Natural killer cell treated with Interleukin-12 subunit alpha and Interleukin-12 subunit beta and Interleukin-15 and Interleukin-18, amount 100 ng/mL, for 72 hours (primary cell): ENCODE measurements at regions not wholly inside any gene's neighbourhood (a gene's known extent, or its start where the extent isn't known, plus 50 kb on each side); places are given as distances from the start of the nearest gene placed in this dataset.

Source experiments
- ATAC-seq, 2 donors: fragments of 150-1000 bp; cut with Tn5 transposase in 1 of 2; sonication (Bioruptor Pico), chemical (Tn5 transposase) in 1 of 2; 2 replicates each; pipeline ENCODE4 v1.10.0; 2021
- DNase-seq: peaks from one replicate; pipeline ENCODE4 v3.0.0; 2022; ENCODE audit warnings: low spot score
- H3K27ac Mint-ChIP-seq, 2 donors: 1 replicate in 1 of 2; 2 replicates in 1 of 2; pipeline ENCODE4 v1.8.0; 2022; ENCODE audit warnings: mixed read lengths in 2 of 2, mild to moderate bottlenecking in 1 of 2, moderate library complexity in 1 of 2
- H3K27me3 Mint-ChIP-seq, 2 donors: 1 replicate in 1 of 2; 2 replicates in 1 of 2; pipeline ENCODE4 v1.8.0; 2022; ENCODE audit warnings: mixed read lengths in 2 of 2
- H3K36me3 Mint-ChIP-seq: one replicate; pipeline ENCODE4 v1.8.0; 2022; ENCODE audit warnings: mixed read lengths
- H3K4me1 Mint-ChIP-seq, 2 donors: 1 replicate in 1 of 2; 2 replicates in 1 of 2; pipeline ENCODE4 v1.8.0; 2022; ENCODE audit warnings: low read depth in 2 of 2, mixed read lengths in 2 of 2, mild to moderate bottlenecking in 1 of 2
- H3K4me3 Mint-ChIP-seq: one replicate; pipeline ENCODE4 v1.8.0; 2022; ENCODE audit warnings: mixed read lengths
- H3K9me3 Mint-ChIP-seq: 2 replicates; pipeline ENCODE4 v1.8.0; 2022; ENCODE audit warnings: mixed read lengths

GRCh38 chr13:44267980-44268379 is 105.6 kb upstream of the SERP2 start:
- no peak for DNase-seq
- Mint-ChIP-seq H3K27ac (no peak overlapping the region), H3K27me3 (peaks cover 11% of the 10 kb centered on the region in 2 donors), H3K36me3 (no peaks in the 10 kb centered on the region), H3K4me3 (no peak overlapping the region), H3K4me1 (no peaks in the 10 kb centered on the region), H3K9me3 (no peaks in the 10 kb centered on the region)
- no peak for ATAC-seq

DNA sequence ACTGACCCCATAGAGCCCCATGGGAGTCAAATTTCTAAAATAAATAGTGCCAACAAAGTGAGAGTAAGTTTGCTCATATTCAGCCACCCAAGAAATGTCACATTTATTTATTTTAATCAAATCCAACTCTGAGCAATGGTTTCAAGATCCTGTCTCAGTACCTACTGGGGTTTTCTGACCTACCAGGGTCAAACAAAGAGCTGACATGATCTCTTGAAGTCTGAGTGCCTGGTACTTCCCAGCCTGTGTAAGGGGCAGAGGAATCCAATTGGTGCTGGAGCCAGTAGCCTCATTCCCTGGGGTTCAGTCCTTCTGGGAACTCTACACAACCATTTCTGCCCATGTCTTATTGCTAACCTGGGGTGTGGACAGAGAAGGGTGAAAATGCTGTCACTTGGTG is 104.6 kb upstream of the SERP2 start:
- no peak overlapping the region for H3K27ac Mint-ChIP-seq
- ATAC-seq, result no peak
- H3K4me1 Mint-ChIP-seq, result peaks cover 1 to 4% of the 10 kb centered on the region in 2 donors
- H3K27me3 Mint-ChIP-seq, result peaks cover 11% of the 10 kb centered on the region in 2 donors
- no peak for DNase-seq
- H3K36me3 Mint-ChIP-seq, result no peaks in the 10 kb centered on the region
- no peaks in the 10 kb centered on the region for H3K9me3 Mint-ChIP-seq
- H3K4me3 Mint-ChIP-seq, result no peak overlapping the region

GRCh38 chr13:44270150-44270549 is 103.5 kb upstream of the SERP2 start:
- H3K4me1 Mint-ChIP-seq, result peaks cover 13 to 16% of the 10 kb centered on the region in 2 donors
- no peaks in the 10 kb centered on the region for H3K9me3 Mint-ChIP-seq
- no peak overlapping the region for H3K27ac Mint-ChIP-seq

GRCh38 chr13:44271031-44271455 is 102.6 kb upstream of the SERP2 start:
- H3K4me3 Mint-ChIP-seq, result no peak overlapping the region
- peaks cover 7 to 11% of the 10 kb centered on the region in 2 donors for H3K27me3 Mint-ChIP-seq
- peaks cover 13 to 22% of the 10 kb centered on the region in 2 donors for H3K4me1 Mint-ChIP-seq
- no peak overlapping the region for H3K27ac Mint-ChIP-seq
- ATAC-seq (no peak), DNase-seq (no peak)
- H3K9me3 Mint-ChIP-seq, result peaks cover 5% of the 10 kb centered on the region
- H3K36me3 Mint-ChIP-seq, result peaks cover 13% of the 10 kb centered on the region

More at GRCh38 chr13:44270150-44270549, 103.5 kb upstream of the SERP2 start:
- Mint-ChIP-seq H3K27me3 (peaks cover 7 to 11% of the 10 kb centered on the region in 2 donors), H3K36me3 (peaks cover 7% of the 10 kb centered on the region), H3K4me3 (no peak overlapping the region)
- no peak for DNase-seq
- no peak for ATAC-seq

DNA sequence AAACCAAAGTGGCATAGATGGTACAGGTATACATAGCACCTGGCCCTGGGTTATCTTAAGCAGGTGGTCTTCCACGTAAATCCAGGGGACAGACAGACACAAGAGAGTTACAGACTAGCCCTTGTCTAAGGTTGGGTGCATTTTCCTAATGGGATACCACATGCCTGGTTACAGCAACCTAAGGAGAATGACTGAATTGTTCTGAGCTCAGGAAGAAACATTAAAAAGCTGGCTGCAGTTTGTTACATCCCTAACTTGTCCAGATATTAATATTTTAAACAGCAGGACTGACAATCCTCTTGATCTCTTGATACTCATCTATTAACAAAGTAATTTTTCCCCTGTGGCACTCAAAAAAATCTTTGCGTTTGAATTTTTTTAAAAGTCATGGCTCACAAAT is 102.2 kb upstream of the SERP2 start:
- no peak for ATAC-seq
- H3K27ac Mint-ChIP-seq, result no peak overlapping the region
- H3K4me1 Mint-ChIP-seq, result peaks cover 13 to 22% of the 10 kb centered on the region in 2 donors
- peaks cover 7 to 11% of the 10 kb centered on the region in 2 donors for H3K27me3 Mint-ChIP-seq
- H3K4me3 Mint-ChIP-seq, result no peak overlapping the region
- peaks cover 15% of the 10 kb centered on the region for H3K36me3 Mint-ChIP-seq
- H3K9me3 Mint-ChIP-seq, result peaks cover 5% of the 10 kb centered on the region
- DNase-seq, result no peak

- Mint-ChIP-seq H3K4me3 (no peak overlapping the region), H3K27me3 (peaks cover 7 to 9% of the 10 kb centered on the region in 2 donors), H3K9me3 (peaks cover 5% of the 10 kb centered on the region), H3K4me1 (peaks cover 13 to 22% of the 10 kb centered on the region in 2 donors), H3K36me3 (peaks cover 15% of the 10 kb centered on the region), H3K27ac (no peak overlapping the region)
- no peak for ATAC-seq
- no peak for DNase-seq
Measured at GRCh38 chr13:44271915-44272341, 101.7 kb upstream of the SERP2 start.

DNA sequence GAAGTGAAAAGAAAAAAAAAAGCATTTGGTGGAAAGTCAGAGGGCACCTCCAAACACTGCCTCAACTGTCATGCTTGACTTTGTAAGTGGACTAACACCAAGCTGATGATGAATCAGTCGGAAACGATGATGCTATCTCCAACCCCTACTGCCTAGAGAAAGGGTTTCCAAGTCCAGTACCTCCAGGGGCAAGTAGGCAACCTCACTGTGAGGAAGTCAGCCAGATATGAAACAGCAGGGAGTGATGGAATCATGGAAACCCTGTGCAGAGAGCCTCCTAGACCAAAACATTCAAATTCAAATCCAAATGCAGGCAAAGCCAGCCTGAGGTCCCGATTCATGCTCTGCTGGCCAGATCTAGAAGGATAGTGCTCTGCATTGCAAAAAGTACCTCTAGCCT is 100.9 kb upstream of the SERP2 start:
- H3K4me3 Mint-ChIP-seq, result no peak overlapping the region
- ATAC-seq (no peak), DNase-seq (no peak)
- H3K27me3 Mint-ChIP-seq, result peaks cover 0 to 9% of the 10 kb centered on the region in 2 donors
- H3K36me3 Mint-ChIP-seq, result peaks cover 15% of the 10 kb centered on the region
- H3K4me1 Mint-ChIP-seq, result peaks cover 13 to 22% of the 10 kb centered on the region in 2 donors
- H3K27ac Mint-ChIP-seq, result no peak overlapping the region
- peaks cover 5% of the 10 kb centered on the region for H3K9me3 Mint-ChIP-seq

GRCh38 chr13:44273216-44273615 is 100.4 kb upstream of the SERP2 start:
- Mint-ChIP-seq H3K4me1 (peaks cover 13 to 22% of the 10 kb centered on the region in 2 donors), H3K27me3 (peaks cover 0 to 11% of the 10 kb centered on the region in 2 donors), H3K4me3 (peak overlapping the region; percentile 4), H3K27ac (peak overlapping the region; percentile 87 to 89), H3K36me3 (peaks cover 15% of the 10 kb centered on the region), H3K9me3 (peaks cover 5% of the 10 kb centered on the region)
- ATAC-seq, result no peak
- no peak for DNase-seq

- no peak for DNase-seq
- Mint-ChIP-seq H3K27ac (peak overlapping the region; percentile 87 to 89), H3K4me3 (peak overlapping the region; percentile 82), H3K36me3 (peaks cover 15% of the 10 kb centered on the region), H3K4me1 (peaks cover 13 to 22% of the 10 kb centered on the region in 2 donors), H3K9me3 (peaks cover 5% of the 10 kb centered on the region), H3K27me3 (peaks cover 0 to 11% of the 10 kb centered on the region in 2 donors)
- peak; percentile 95 to 96 for ATAC-seq
Measured at GRCh38 chr13:44273991-44274770, 99.4 kb upstream of the SERP2 start.

DNA sequence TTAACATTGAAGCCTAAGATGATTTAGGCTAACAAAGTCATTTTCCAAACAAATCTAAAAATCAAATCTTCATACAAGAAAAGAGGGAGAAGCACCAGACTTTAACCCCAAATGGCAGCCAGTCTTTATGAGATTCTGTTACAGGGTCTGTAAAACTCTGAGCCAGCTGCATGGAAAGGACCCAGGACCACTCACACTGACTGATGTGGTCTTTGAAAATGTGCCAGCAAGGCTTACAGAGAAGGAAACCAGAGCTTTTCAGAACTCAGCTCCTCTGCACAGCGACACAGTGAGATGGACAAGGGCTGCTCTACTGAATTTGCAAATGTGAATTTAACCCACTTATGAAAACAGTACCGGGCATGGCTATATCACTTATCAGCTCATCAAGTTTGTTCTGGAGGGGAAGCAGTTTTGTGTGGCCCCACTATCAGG is 98.8 kb upstream of the SERP2 start:
- H3K4me3 Mint-ChIP-seq, result peak overlapping the region; percentile 82
- peaks cover 5% of the 10 kb centered on the region for H3K9me3 Mint-ChIP-seq
- peaks cover 1 to 9% of the 10 kb centered on the region in 2 donors for H3K27me3 Mint-ChIP-seq
- DNase-seq (no peak), ATAC-seq (no peak)
- peaks cover 15% of the 10 kb centered on the region for H3K36me3 Mint-ChIP-seq
- peak overlapping the region; percentile 87 to 89 for H3K27ac Mint-ChIP-seq
- H3K4me1 Mint-ChIP-seq, result peaks cover 13 to 22% of the 10 kb centered on the region in 2 donors

DNA sequence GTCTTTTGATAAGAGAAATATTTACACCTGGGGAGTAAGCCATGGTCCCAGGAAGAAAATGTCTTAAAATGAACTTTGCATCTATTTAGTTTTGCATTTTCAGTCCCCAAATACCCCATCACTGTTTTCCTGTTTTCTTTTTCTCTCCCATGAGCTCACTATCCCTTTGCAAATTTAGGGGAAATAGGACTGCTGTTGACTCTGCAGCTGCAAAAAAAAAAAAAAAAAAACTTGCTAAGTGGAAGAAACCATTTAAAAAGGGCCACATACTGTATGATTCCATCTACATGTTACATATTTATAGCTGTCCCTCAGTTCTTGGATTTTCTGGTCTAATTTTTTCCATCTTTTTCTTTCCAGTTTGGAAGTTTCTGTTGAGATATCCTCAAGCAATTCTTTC is 98.2 kb upstream of the SERP2 start:
- DNase-seq (no peak), ATAC-seq (no peak)
- Mint-ChIP-seq H3K4me1 (peaks cover 13 to 22% of the 10 kb centered on the region in 2 donors), H3K27me3 (peaks cover 7 to 10% of the 10 kb centered on the region in 2 donors), H3K27ac (peak overlapping the region; percentile 87 to 89), H3K36me3 (peaks cover 15% of the 10 kb centered on the region), H3K4me3 (peak overlapping the region; percentile 38), H3K9me3 (peaks cover 5% of the 10 kb centered on the region)

DNA sequence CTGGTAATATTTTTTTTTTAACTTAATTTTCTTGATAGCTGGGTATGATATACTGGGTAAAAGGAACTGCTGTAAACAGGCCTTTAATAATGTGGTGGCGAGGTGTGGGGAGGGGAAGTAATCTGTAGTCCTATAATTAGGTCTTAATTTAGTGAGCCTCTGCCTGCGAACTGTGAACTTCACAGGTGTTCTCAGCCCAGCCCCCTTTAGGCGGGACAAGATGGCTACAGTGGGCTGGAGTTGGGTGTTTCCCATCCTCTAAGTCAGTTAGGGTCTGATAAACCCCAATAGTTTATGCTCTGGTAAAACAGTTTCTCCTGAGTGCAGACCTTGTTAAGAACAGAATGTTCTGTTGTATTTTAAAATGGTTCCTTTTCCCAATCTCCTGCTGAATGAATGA is 97.6 kb upstream of the SERP2 start:
- DNase-seq, result no peak
- H3K27me3 Mint-ChIP-seq, result peaks cover 7 to 9% of the 10 kb centered on the region in 2 donors
- no peak for ATAC-seq
- peaks cover 15% of the 10 kb centered on the region for H3K36me3 Mint-ChIP-seq
- H3K4me1 Mint-ChIP-seq, result peaks cover 13 to 22% of the 10 kb centered on the region in 2 donors
- peak overlapping the region; percentile 87 to 89 for H3K27ac Mint-ChIP-seq
- H3K4me3 Mint-ChIP-seq, result peak overlapping the region; percentile 38
- peaks cover 5% of the 10 kb centered on the region for H3K9me3 Mint-ChIP-seq

DNA sequence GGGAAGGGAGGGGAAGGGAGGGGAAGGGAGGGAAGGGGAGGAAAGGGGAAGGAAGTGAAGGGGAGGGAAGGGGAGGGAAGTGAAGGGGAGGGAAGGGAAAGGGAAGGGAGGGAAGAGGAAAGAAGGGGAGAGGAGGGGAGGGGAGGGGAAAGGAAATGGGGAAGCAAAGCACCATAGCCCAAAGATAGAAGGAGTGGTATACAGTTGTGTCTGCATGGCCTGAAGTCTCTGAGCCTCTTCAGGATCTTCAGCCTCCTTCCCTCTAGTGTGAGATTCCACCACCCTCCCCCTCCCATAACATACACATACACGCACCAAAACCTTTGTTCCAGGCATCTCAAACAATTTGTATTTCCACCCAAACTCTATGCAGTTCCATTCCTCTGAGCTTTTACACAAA is 96.2 kb upstream of the SERP2 start:
- Mint-ChIP-seq H3K27ac (no peak overlapping the region), H3K36me3 (peaks cover 15% of the 10 kb centered on the region), H3K9me3 (peaks cover 5% of the 10 kb centered on the region), H3K4me1 (peaks cover 13 to 22% of the 10 kb centered on the region in 2 donors), H3K27me3 (peaks cover 13% of the 10 kb centered on the region in 2 donors), H3K4me3 (no peak overlapping the region)
- DNase-seq, result no peak
- ATAC-seq, result no peak

GRCh38 chr13:44278166-44278565 is 95.5 kb upstream of the SERP2 start:
- DNase-seq (no peak), ATAC-seq (no peak)
- peaks cover 19 to 20% of the 10 kb centered on the region in 2 donors for H3K27me3 Mint-ChIP-seq
- H3K4me3 Mint-ChIP-seq, result no peak overlapping the region
- peaks cover 5% of the 10 kb centered on the region for H3K9me3 Mint-ChIP-seq
- H3K36me3 Mint-ChIP-seq, result peaks cover 15% of the 10 kb centered on the region
- peak overlapping the region in 1 of 2 donors; percentile 41 for H3K27ac Mint-ChIP-seq
- H3K4me1 Mint-ChIP-seq, result peaks cover 13 to 22% of the 10 kb centered on the region in 2 donors
